ENCODE measurements at regions not wholly inside any gene's neighbourhood (a gene's known extent, or its start where the extent isn't known, plus 50 kb on each side); places are given as distances from the start of the nearest gene placed in this dataset.

DNA sequence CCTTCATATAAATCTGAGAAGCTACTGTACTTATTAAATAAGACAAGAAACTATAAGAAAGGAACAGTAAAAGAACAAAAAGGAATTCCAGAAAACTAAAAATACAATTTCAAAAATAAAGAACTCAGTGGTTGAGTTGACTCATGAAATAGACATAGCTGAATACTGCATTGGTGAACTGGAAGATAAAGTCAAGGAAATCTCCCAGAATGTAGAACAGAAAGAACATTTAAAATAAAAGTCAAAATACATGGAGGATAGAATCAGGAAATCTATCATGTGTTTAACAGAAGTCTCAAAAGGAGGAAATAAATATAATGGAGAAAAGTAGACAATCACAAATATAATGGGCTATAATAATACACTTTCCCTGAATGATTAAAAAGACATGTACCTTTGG, 136.4 kb upstream of the PMFBP1 start:
- Mint-ChIP-seq H3K4me1 (no peaks in the 10 kb centered on the region), H3K27ac (no peak overlapping the region), H3K27me3 (ENCODE audit: low read depth in 3 of 3) (no peaks in the 10 kb centered on the region), H3K36me3 (peaks cover 8 to 11% of the 10 kb centered on the region in 2 donors), H3K9me3 (peaks cover 3 to 15% (median 6%) of the 10 kb centered on the region in 7 donors), H3K4me3 (no peak overlapping the region)
- Histone ChIP-seq H3K36me3 (replicated peaks in 1 of 2; ENCODE audit: control insufficient read depth in 1 of 2, insufficient read depth in 2 of 2, low read length in 2 of 2) (no peaks in the 10 kb centered on the region), H3K4me3 (replicated peaks in 1 of 3; ENCODE audit: low read depth in 2 of 3, low read length in 3 of 3) (no peak overlapping the region), H2AFZ (ENCODE audit: insufficient read depth, low read depth, low read length, poor library complexity, severe bottlenecking) (no peak overlapping the region), H3K9me3 (replicated peaks in 1 of 2; ENCODE audit: control insufficient read depth in 1 of 2, insufficient read depth in 1 of 2, low read length in 2 of 2) (no peaks in the 10 kb centered on the region), H3K4me2 (replicated peaks; ENCODE audit: extremely low read depth, low read length, poor library complexity, severe bottlenecking) (no peak overlapping the region), H3K79me2 (ENCODE audit: insufficient read depth, low read length) (no peaks in the 10 kb centered on the region), H4K20me1 (ENCODE audit: insufficient read depth, low read length) (no peaks in the 10 kb centered on the region), H3K27me3 (ENCODE audit: control insufficient read depth in 2 of 2, insufficient read depth in 2 of 2, low read length in 2 of 2) (no peaks in the 10 kb centered on the region), H3K9ac (ENCODE audit: insufficient read depth, low read length, poor library complexity, severe bottlenecking) (no peak overlapping the region), H3K27ac (ENCODE audit: low read depth in 1 of 2, low read length in 2 of 2) (no peak overlapping the region), H3K4me1 (ENCODE audit: control insufficient read depth in 1 of 2, insufficient read depth in 2 of 2, low read length in 2 of 2) (no peaks in the 10 kb centered on the region)
- no peak for DNase-seq
- intact Hi-C loops (cut with micrococcal nuclease) = no loop called here
- TF ChIP-seq, protein P1, sequence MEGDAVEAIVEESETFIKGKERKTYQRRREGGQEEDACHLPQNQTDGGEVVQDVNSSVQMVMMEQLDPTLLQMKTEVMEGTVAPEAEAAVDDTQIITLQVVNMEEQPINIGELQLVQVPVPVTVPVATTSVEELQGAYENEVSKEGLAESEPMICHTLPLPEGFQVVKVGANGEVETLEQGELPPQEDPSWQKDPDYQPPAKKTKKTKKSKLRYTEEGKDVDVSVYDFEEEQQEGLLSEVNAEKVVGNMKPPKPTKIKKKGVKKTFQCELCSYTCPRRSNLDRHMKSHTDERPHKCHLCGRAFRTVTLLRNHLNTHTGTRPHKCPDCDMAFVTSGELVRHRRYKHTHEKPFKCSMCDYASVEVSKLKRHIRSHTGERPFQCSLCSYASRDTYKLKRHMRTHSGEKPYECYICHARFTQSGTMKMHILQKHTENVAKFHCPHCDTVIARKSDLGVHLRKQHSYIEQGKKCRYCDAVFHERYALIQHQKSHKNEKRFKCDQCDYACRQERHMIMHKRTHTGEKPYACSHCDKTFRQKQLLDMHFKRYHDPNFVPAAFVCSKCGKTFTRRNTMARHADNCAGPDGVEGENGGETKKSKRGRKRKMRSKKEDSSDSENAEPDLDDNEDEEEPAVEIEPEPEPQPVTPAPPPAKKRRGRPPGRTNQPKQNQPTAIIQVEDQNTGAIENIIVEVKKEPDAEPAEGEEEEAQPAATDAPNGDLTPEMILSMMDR (IDR thresholded peaks at IDR 0.05) = no peak

- no peaks in the 10 kb centered on the region for H3K27me3 Mint-ChIP-seq (ENCODE audit: low read depth in 3 of 3)
- no peaks in the 10 kb centered on the region for H3K4me1 ChIP-seq (ENCODE audit: control insufficient read depth in 1 of 2, insufficient read depth in 2 of 2, low read length in 2 of 2)
- peaks cover 6 to 13% of the 10 kb centered on the region in 2 donors for H3K36me3 Mint-ChIP-seq
- H2AFZ ChIP-seq (ENCODE audit: insufficient read depth, low read depth, low read length, poor library complexity, severe bottlenecking) = no peak overlapping the region
- intact Hi-C loops (cut with micrococcal nuclease) = no loop called here
- no peaks in the 10 kb centered on the region for H3K27me3 ChIP-seq (ENCODE audit: control insufficient read depth in 2 of 2, insufficient read depth in 2 of 2, low read length in 2 of 2)
- H3K79me2 ChIP-seq (ENCODE audit: insufficient read depth, low read length) = no peaks in the 10 kb centered on the region
- no peak overlapping the region for H3K27ac Mint-ChIP-seq
- no peak overlapping the region for H3K4me3 ChIP-seq (replicated peaks in 1 of 3; ENCODE audit: low read depth in 2 of 3, low read length in 3 of 3)
- 100% methylated on average over 1 of the region's 2 CpGs for WGBS (ENCODE audit: insufficient coverage)
- no peaks in the 10 kb centered on the region for H3K9me3 ChIP-seq (replicated peaks in 1 of 2; ENCODE audit: control insufficient read depth in 1 of 2, insufficient read depth in 1 of 2, low read length in 2 of 2)
- no peaks in the 10 kb centered on the region for H3K36me3 ChIP-seq (replicated peaks in 1 of 2; ENCODE audit: control insufficient read depth in 1 of 2, insufficient read depth in 2 of 2, low read length in 2 of 2)
- TF ChIP-seq, protein P1 (IDR thresholded peaks at IDR 0.05) = no peak
- no peak for DNase-seq
- no peak overlapping the region for H3K27ac ChIP-seq (ENCODE audit: low read depth in 1 of 2, low read length in 2 of 2)
- no peaks in the 10 kb centered on the region for H4K20me1 ChIP-seq (ENCODE audit: insufficient read depth, low read length)
- no peak overlapping the region for H3K4me2 ChIP-seq (replicated peaks; ENCODE audit: extremely low read depth, low read length, poor library complexity, severe bottlenecking)
- peaks cover 0 to 11% (median under 1%) of the 10 kb centered on the region in 7 donors for H3K9me3 Mint-ChIP-seq
- H3K4me3 Mint-ChIP-seq = no peak overlapping the region
- H3K9ac ChIP-seq (ENCODE audit: insufficient read depth, low read length, poor library complexity, severe bottlenecking) = no peak overlapping the region
- H3K4me1 Mint-ChIP-seq = no peaks in the 10 kb centered on the region
These were observed 130.4 kb upstream of the PMFBP1 start for GRCh38 chr16:72302332-72302731.
